Breast epithelium (tissue), 4 donors: ENCODE measurements at regions not wholly inside any gene's neighbourhood (a gene's known extent, or its start where the extent isn't known, plus 50 kb on each side); places are given as distances from the start of the nearest gene placed in this dataset.

ENCODE experiments used
- DNase-seq, 2 donors: peaks; one replicate each; pipeline ENCODE4 v3.0.0-alpha.2; 2019; ENCODE audit warnings: low spot score in 2 of 2
- H3K27ac ChIP-seq, 2 donors: fragments of 200-600 bp; sonication (generic) in 1 of 2; one replicate each; pipeline ENCODE4 v1.5.1; 2016 to 2019; ENCODE audit warnings: mild to moderate bottlenecking in 1 of 2
- H3K27me3 ChIP-seq, 2 donors: fragments of 200-600 bp; sonication (generic) in 1 of 2; one replicate each; pipeline versions ENCODE4 v1.5.1 to v1.6.0; 2017 to 2019; ENCODE audit warnings: control low read depth in 1 of 2, mild to moderate bottlenecking in 1 of 2
- H3K36me3 ChIP-seq: fragments of 200-600 bp; one replicate; pipeline ENCODE4 v1.5.1; 2019
- H3K4me1 ChIP-seq, 2 donors: fragments of 200-600 bp; sonication (generic); one replicate each; pipeline ENCODE4 v1.5.1; 2016 to 2019; ENCODE audit warnings: control low read depth in 1 of 2
- H3K4me3 ChIP-seq, 3 donors: fragments of 200-600 bp; sonication (generic); 1 replicate in 2 of 3; 2 replicates in 1 of 3; pipeline ENCODE4 v1.5.1; 2016 to 2019; ENCODE audit warnings: mild to moderate bottlenecking in 3 of 3, moderate library complexity in 2 of 3
- H3K9me3 ChIP-seq, 2 donors: fragments of 200-600 bp; sonication (generic) in 1 of 2; one replicate each; pipeline ENCODE4 v1.5.1; 2016 to 2019; ENCODE audit warnings: control low read depth in 1 of 2
- CTCF ChIP-seq, 3 donors: fragments of 450-650 bp; IDR thresholded peaks; one replicate each; pipeline ENCODE4 v1.5.1; 2016 to 2017; ENCODE audit warnings: antibody characterized with exemption in 3 of 3, mild to moderate bottlenecking in 3 of 3, moderate library complexity in 3 of 3
- POLR2A ChIP-seq: fragments of 450-650 bp; IDR thresholded peaks from one replicate; pipeline ENCODE4 v1.6.1; 2016; ENCODE audit warnings: antibody characterized with exemption, mild to moderate bottlenecking, moderate library complexity
- POLR2AphosphoS5 ChIP-seq, 3 donors: sonication (generic); formaldehyde crosslinking; IDR thresholded peaks; one replicate each; pipeline ENCODE4 v1.6.1; 2017; ENCODE audit warnings: antibody characterized with exemption in 3 of 3
- intact Hi-C: fragments of 100-400 bp; cut with DNase I; formaldehyde crosslinking; loops from one replicate; pipeline ENCODE4 v1.15.1; 2023; ENCODE audit warnings: low total_unique reads

GRCh38 chr2:105617631-105618350, 126.9 kb upstream of the NCK2 start:
- Histone ChIP-seq H3K4me1 (no peaks in the 10 kb centered on the region), H3K4me3 (no peak overlapping the region), H3K9me3 (no peaks in the 10 kb centered on the region), H3K36me3 (no peaks in the 10 kb centered on the region), H3K27me3 (no peaks in the 10 kb centered on the region), H3K27ac (no peak overlapping the region)
- DNase-seq, result no peak
- TF ChIP-seq CTCF (IDR thresholded peaks at IDR 0.05) (no peak), POLR2AphosphoS5 (IDR thresholded peaks at IDR 0.05) (no peak), POLR2A (no peak)
- intact Hi-C loops, result loop anchor here (5.0 kb wide), 1 partner anchor 515 kb away; no protein-coding TSS in a partner anchor

- no peaks in the 10 kb centered on the region for H3K27me3 ChIP-seq
- no peak for TF ChIP-seq POLR2A
- no peak for TF ChIP-seq POLR2AphosphoS5 (IDR thresholded peaks at IDR 0.05)
- no peak for TF ChIP-seq CTCF (IDR thresholded peaks at IDR 0.05)
- no peak overlapping the region for H3K27ac ChIP-seq
- no peaks in the 10 kb centered on the region for H3K9me3 ChIP-seq
- intact Hi-C loops, result loop anchor here (5.0 kb wide), 1 partner anchor 517 kb away; no protein-coding TSS in a partner anchor
- H3K4me1 ChIP-seq, result no peaks in the 10 kb centered on the region
- no peaks in the 10 kb centered on the region for H3K36me3 ChIP-seq
- no peak overlapping the region for H3K4me3 ChIP-seq
- no peak for DNase-seq
Observed at GRCh38 chr2:105615305-105615704, 129.4 kb upstream of the NCK2 start.

- no peak for DNase-seq
- TF ChIP-seq POLR2A (no peak), CTCF (IDR thresholded peaks at IDR 0.05) (no peak)
- Histone ChIP-seq H3K36me3 (no peaks in the 10 kb centered on the region), H3K27me3 (no peaks in the 10 kb centered on the region), H3K4me1 (no peaks in the 10 kb centered on the region), H3K9me3 (no peaks in the 10 kb centered on the region), H3K27ac (no peak overlapping the region), H3K4me3 (no peak overlapping the region)
- intact Hi-C loops, result no loop called here
Observed at GRCh38 chr2:105611811-105612424, 132.8 kb upstream of the NCK2 start.

GRCh38 chr2:105611333-105611637, 133.4 kb upstream of the NCK2 start:
- intact Hi-C loops, result no loop called here
- H3K27me3 ChIP-seq, result no peaks in the 10 kb centered on the region
- no peaks in the 10 kb centered on the region for H3K36me3 ChIP-seq
- TF ChIP-seq CTCF (IDR thresholded peaks at IDR 0.05) (no peak), POLR2A (no peak), POLR2AphosphoS5 (IDR thresholded peaks at IDR 0.05) (no peak)
- H3K9me3 ChIP-seq, result no peaks in the 10 kb centered on the region
- H3K4me3 ChIP-seq, result no peak overlapping the region
- no peaks in the 10 kb centered on the region for H3K4me1 ChIP-seq
- no peak overlapping the region for H3K27ac ChIP-seq
- no peak for DNase-seq

GRCh38 chr2:105610576-105611332, 134.0 kb upstream of the NCK2 start:
- no peak for TF ChIP-seq POLR2AphosphoS5 (IDR thresholded peaks at IDR 0.05)
- TF ChIP-seq CTCF (IDR thresholded peaks at IDR 0.05), result no peak
- TF ChIP-seq POLR2A, result no peak
- Histone ChIP-seq H3K36me3 (no peaks in the 10 kb centered on the region), H3K27me3 (no peaks in the 10 kb centered on the region), H3K4me1 (no peaks in the 10 kb centered on the region), H3K9me3 (no peaks in the 10 kb centered on the region), H3K4me3 (no peak overlapping the region), H3K27ac (peak overlapping the region in 1 of 2 donors; percentile 10)
- intact Hi-C loops, result no loop called here
- peak in 1 of 2 donors; percentile 51 for DNase-seq
